Muscle of back (tissue), 3 donors: ENCODE measurements at regions not wholly inside any gene's neighbourhood (a gene's known extent, or its start where the extent isn't known, plus 50 kb on each side); places are given as distances from the start of the nearest gene placed in this dataset.
A peak's percentile ranks its signal among the peaks of the same experiment; 100 is the strongest.

Source experiments
- DNase-seq, 3 donors: peaks; one replicate each; pipeline versions ENCODE4 v3.0.0 to v3.0.0-alpha.2; 2013

DNA sequence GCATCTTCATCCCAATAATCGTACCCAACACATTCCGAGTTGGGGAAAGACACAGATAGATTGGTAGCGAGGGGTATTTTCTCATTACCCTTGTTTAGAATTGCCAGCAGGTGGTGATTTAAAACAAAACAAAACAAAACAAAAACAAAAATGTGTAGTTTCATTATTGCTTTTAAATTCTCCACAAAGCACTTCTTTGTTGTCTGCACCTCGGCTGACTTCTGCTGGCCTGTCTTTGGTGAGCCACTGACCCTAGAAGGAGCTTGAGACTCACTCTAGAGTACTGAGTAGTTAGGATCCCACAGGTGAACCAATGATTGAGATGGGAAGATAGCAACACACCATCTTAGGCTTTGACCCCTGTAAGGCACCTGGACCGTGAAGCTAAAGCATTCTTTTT lies 105.4 kb upstream of the BET1 start:
- DNase-seq = no peak

DNA sequence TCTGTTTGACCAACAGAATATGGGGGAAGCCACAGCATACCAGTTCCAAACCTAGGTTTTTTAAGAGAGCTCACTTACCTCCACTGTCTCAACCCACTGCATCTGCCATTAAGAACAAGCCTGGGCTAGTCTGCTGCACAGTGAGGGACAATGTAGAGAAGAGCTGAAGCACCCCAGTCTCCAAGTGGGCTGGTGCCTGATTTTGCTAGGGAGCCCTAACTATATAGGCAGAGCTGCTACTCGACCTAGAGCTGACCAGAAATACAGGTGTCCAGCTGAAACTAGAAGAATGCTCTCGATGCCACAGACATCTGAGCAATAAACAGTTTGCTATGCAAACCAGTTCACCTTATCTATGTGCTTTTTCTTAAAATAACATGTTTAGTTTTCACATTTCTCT lies 106.9 kb upstream of the BET1 start:
- DNase-seq = no peak

DNA sequence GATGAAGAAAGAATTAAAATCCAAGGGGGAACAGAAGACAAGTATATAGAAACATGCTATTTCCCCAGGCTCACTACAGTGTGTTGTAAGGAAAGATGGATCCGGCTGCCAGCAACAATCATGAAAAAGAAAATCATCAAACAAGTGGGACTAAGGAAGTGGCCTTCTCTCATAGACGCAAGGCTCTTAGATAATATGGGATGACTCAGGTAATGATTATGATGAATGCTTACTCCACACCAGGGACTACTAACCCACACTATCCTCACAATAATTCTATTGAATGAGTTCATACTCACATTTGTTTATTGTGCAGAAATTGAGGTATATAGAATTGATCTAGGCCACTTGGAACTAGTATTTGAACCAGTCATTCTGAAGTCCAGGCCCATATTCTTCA lies 111.2 kb upstream of the BET1 start:
- no peak for DNase-seq

DNA sequence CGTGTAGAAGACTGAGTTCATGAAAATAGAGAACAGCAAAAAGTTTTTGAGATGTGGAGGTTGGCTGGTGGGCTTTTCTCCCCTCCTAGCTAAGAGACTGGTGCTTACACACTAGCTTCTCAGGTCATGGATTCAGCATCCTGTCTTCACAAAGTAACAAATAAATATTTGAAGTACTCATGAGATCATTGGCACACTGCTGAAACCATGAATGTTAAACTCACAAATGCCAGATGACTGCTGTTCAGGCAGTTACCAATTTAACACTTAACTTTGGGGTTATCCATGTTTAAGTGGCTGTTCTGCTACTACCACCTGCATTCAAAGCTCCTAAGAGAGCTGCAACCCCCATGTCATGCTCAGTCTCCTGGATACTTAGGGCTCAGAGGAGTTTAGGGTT lies 119.0 kb upstream of the BET1 start:
- DNase-seq = no peak

DNA sequence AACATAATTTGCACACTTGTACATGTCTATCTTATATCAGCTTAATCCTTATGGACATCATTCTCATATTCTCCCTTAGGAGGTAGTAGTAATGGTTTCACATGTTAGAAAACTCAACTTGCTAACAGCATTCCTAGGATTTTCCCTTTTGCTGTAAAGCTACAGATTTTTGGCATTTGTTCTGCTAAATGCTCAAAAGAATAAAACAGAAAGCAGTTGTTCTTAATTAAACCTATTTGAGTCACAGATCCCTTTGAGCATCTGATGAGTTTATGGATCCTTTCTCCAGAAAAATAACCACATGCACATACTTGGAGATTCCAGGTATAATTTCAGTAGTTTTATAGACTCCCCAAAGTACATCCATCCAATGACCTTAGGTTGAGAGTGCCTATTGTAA lies 122.9 kb upstream of the BET1 start:
- DNase-seq = peak in 2 of 3 donors; percentile 8 to 13

DNA sequence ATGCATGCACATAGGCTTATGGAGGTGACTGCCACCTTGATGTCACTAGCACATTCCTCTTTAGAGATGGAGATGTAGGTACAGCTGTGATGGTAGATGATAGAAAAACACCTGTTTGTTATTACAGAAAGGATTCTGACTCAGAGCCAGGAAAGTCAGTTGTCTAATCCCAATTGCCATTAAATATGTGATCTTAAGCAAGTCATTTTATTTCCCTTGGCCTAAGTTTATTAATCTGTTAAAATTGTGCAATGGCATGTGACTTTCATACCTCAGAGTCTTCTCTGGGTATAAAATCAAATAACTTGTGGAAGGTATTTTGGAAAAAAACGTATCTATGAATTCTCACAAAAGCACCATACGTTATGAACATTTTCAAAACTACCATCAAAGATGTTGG lies 123.9 kb upstream of the BET1 start:
- DNase-seq = no peak

DNA sequence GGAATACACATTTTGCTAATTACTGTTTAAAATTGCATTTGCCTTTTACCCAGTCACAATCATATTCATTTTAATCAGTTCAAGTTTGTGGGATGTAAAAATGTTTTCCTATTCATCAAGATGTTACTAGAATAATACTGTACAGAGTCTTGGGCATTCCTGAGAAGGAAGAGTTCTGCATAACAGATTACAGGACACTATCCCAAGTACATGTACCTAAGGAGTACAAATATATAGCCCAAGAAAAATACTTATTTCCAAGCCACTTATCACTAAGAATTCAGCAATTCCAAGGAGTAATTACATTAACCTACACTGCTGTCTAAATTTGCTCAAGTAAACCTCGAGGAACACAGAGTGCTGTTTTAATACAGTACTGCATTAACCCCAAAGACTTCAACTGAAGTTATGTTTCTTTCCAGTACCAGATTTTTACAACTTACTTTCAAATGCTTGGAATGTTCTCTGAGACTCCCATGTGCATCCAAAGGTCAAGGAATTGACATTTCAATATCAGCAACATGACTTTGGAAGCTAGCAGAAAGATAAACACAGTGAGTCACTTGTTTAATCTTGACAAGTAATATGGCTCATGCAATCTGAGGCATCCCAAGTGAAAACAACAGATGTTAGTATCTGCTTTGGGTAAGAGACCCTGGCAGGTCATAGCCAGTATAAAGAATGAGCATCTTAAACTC lies 125.4 kb upstream of the BET1 start:
- peak in 2 of 3 donors; percentile 13 to 52 for DNase-seq

DNA sequence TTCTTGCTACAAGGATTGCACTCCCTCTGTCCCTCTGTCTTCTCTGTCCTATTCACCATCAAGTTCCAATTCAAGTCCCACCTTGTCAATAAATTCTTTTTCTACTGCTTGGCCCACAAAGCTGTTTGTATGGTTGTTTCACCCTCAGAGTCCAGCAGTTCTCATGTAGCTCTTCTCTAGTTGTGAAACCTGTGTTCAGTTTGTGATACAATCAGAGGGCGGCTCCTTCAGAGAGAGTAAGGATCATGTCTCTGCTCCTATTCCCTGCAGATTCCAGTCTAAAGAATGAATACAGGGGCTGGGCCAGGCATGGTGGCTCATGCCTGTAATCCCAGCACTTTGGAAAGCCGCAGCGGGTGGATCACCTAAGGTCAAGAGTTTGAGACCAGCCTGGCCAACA lies 126.6 kb upstream of the BET1 start:
- DNase-seq = no peak

DNA sequence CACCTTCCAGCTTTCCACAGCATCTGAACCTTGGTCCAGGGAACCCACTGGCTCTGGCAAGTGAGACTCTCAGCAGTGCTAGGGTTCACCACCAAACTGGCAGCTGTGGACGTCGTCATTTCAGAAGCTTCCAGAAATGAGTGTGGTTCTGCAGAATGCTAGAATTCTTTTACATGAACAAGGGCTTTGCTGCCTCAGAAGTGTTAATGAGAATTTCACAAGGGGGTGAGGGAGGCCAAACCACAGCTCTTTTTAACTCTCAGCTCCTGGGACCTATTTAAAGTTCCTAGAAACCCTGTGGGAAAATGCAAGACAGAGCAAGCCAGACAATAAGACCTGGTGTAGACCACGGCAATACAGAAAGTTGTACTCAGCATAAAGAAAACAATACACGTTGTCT lies 129.3 kb upstream of the BET1 start:
- DNase-seq = no peak

DNA sequence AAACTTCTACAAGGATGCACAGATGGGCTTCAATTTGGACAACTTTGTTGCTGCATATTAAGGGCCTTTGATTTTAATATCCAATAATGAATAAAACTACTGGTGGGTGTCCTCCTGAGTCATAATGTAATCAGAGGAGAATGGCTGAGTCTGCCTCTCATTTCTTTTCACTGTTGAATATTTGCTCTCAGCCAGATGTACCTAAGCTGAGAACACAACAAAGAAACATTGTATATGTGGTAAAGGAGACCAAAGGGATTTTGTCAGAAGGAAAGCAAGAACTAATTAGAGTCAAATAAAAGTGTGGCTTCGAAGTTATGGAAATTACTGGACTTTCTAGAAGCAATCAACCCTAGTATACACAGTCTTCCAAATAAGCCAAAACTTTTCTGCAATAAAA lies 131.0 kb upstream of the BET1 start:
- DNase-seq = no peak

DNA sequence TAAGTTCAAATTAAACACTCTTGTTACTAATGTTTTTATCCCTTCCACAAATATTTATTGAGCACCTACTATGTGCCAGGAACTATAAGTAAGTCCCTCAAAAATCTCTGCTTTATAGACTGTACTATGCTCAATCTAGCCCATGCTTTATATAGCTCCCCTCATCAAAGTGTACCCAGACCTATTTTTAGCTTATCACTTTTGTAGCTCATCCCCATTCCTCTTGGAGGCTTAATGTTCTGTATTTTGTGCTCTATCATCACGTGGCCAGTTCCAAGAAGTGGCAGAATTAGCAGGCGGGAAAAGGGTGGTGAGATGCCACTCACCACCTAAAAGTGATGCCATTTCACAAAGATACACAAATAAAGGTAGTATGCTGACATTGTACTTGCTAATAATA lies 138.1 kb upstream of the BET1 start:
- DNase-seq = no peak

DNA sequence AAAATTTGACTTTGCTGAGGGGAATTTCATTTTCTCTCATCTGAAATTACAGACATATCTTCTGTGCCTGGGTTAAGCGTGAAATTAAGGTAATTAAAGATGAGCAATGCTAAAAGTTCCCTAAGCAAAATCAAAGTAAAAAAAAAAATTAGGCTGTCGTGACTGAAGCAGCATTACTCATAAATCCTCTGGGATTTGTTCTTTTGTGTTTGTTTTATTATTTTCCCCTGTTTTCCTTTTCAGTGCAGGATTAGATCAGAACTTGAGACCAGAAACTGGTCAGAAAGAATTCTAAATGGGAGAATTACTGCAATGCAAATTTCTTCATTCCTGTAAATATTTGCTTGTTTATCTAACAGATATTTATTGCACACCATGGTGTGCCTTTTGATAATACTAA lies 141.4 kb upstream of the BET1 start:
- no peak for DNase-seq

DNA sequence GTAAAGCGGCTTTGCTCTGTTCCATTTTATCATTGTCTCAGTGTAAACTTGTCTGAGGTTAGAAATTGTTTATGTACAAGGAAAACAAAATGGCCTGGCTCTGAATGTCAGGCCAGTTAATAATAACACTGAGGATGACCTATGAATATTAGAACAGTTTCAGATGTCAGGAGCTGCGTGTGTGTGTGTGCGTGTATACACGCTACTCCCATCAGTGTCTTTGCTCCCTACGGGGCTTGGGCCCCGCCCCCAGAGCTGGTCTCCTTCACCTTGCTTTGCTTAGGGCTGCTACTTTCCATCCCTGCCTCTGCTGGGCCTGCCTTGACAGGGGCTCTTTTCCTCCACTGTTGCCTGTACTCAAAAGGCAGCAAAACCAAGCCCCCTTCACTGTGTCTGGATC lies 142.3 kb upstream of the BET1 start:
- DNase-seq = no peak

DNA sequence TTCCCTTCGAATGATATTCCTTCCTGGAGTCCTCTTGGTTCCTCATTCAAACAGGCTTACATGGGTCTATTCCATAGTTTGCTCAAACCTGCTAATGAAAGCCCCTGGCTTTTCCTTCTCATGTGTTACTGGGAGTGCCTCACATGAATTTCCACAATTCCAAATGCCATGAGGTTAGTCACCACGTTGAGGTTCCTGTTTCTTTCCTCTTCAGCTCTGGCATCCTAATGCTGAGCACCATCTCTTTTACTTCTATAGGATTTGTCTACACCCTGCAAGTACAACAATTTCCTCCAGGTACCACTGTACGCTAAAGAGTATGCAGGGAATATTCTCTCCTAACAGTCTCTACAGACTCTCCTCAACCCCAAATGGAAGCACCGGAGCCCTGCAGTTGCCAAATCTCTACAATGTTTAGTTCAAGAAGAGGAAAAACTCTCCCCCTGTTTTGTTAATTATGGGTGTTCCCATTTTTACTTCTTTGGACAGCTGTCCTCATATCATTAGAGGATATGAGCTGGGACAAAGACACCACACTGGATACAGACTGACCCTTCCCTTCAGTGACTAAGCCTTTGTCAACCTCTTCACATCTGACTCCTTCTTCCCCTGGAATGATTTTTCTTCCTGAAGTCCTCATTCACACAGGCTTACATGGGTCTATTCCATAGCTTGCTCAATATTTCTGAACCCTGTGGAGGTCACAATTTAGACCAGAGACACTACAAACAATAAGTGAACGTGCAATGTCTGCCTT lies 145.8 kb upstream of the BET1 start:
- no peak for DNase-seq

DNA sequence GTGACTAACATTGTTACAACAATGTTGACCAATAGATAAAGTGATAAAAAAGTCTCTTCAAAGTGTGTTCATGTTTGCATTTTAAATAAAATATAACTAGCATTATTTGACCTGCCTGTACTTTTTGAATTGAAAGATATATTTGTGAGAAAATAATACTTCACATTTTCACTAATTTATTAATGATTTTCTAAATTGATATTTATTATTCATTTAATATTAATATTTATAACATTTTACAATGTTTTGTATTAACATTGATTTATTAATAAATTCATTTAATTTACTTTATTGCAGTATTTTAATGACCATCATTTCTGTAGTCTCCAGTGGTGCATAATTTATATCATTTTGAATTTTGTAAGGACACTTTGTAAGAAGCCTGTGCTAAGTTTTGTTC lies 150.0 kb upstream of the BET1 start:
- DNase-seq = no peak

DNA sequence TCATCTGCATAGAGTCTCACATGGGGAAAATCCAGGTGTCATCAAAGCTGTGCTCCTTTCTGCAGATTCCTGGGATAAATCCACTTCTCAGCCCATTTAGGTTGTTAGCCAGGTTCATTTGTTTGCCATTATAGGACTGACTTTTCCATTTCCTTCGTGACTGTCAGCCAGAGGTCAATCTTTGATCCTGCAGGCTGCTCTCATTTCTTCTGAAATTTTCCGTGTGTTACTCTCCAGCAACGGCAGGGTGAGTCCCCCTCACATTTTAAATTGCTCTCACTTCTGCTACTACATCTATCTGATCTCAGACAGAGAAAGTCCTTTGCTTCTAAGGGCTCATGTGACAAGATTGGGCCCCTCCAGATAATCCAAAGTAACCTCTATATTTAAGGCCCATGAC lies 150.7 kb upstream of the BET1 start:
- peak in 2 of 3 donors; percentile 42 to 48 for DNase-seq

DNA sequence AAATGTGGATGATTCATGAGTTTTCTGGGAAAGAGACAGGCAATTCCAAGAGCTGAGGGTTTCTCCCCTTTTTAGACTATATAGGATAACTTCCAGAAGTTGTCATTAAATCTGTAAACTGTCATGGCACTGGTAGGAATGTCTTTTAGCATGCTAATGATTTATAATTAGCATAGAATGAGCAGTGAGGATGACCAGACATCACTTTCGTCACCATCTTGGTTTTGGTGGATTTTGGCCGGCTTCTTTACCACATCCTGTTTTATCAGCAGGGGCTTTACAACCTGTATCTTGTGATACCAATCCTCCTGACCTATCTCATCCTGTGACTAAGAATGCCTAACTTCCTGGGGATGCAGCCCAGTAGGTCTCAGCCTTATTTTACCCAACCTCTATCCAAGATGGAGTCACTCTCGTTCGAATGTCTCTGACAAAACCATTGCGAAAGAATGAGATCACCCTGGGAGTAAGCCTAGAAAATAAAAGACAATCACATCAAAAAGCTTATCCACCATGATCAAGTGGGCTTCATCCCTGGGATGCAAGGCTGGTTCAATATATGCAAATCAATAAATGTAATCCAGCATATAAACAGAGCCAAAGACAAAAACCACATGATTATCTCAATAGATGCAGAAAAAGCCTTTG lies 153.6 kb upstream of the BET1 start:
- peak in 1 of 3 donors; percentile 23 for DNase-seq

DNA sequence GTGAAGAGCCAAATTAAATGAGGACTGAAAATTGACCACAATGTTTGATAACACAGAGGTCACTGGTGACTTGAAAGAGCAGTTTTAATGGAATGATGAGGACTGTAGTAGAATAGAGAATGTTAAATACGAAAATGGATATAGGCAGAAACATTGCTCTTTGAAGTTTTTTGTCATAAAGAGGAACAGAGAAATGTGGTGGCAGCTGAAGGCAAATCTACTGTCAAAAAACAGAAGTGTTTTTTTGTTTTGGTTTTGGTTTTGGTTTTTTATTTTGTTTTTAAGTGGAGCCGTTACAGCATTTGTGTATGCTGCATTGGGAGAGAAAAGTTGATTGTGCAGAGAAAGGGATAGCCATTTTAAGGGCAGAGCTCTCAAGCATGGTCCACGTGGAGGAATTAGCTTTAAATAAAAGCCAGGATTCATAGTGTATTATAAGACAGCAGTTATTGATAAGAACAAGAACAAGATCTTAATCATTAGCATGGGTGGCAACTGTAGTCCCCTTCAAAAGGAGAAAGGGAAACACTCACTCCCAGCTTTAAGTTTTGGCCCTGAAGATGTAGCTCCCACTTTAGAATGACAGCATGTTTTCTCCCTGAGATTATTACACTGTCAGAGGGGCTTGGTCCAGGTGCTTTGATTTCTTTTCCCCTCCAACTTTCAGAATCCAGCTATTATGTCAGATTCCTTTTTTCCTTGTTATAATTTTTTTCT lies 156.7 kb upstream of the BET1 start:
- DNase-seq = peak in 1 of 3 donors; percentile 6

DNA sequence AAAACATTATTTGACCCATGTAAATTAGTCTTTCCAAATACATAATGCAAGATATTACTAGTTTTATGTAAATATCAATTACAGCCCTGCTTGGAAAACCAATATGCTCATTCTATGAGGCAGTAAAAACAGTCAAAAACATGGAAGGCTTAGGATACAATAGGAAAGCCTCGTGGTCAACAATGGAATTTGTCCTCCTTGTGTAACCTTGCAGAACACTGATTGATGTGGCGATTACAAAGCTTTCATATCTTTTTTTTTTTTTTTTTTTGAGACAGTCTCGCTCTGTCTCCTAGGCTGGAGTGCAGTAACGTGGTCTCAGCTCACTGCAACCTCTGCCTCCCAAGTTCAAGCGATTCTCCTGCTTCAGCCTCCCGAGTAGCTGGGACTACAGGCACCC lies 157.3 kb upstream of the BET1 start:
- DNase-seq = no peak

DNA sequence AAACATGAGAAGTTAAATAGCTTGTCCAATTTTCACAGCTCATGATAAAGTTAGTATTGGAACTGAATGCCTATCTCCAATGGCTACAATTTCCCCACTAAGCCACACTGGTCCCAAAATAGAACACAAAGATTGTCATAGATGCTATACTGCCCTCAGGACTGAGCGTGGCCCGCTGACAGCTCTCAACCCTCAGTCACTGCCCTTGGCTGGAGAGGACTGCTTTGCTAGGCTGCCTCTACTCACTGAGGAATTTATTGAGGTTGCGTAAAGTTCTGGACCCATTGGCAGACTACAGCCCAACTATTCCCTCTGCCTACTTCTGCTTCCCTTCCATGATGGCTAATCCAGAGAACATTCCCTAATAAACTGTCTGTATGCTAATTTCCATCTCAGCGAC lies 165.5 kb upstream of the BET1 start:
- no peak for DNase-seq

DNA sequence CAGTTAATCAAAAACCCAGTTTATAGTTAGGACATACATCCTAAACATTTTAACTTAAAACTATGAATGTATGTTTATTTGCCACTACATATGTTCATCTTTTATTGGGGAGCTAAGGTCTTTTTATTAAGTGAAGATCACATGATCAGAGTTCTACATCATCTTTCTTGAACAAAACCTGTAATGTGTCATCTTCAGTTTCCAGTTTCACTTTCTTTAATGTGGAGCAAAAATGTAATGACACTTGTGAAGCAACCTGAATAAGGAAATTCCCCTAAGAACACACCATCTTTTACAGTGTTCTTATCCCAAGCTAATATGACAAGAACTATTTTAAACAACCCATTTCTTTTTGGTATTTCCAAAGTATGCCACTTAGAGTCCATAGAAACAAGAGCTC lies 166.7 kb upstream of the BET1 start:
- DNase-seq = no peak

DNA sequence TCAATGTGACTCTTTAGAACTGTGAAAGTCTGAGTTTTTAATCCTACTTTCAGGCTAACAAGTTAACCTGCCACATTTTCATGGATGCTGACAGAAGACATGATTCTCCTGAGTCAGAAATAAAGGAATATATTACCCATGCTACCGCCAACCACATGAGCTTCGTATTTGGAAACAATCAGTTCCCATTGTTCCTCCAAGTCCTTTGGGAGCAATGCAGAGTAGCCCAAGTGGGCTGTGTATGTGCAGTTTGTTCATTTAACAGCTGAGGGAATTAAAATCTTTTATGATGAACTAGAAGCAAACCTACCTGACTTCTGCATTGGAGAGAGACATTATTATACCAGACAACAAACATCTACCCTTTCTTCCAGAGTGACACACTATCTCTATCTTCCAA lies 169.3 kb upstream of the BET1 start:
- DNase-seq = no peak

DNA sequence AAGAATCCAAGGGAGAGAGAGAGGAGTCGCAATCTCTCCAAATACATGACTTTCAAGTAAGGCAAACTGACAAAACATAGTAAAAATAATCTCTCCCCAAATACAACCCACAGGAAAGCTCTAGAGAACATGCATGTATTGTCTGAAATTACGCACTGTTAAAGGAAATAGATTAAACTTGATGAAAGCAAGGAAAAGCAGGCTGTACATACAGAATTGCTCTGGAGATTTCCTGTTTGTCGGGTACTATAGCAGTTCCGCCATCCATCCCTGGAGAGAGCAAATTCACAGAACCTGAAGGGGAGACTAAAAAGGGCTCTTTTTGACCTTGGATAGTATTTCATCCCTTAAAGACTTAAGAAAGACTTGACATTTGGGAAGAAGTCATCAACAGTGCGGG lies 170.2 kb upstream of the BET1 start:
- no peak for DNase-seq
